Neutrophil (primary cell): ENCODE measurements at regions not wholly inside any gene's neighbourhood (a gene's known extent, or its start where the extent isn't known, plus 50 kb on each side); places are given as distances from the start of the nearest gene placed in this dataset.

Experiments
- H3K27ac ChIP-seq: fragments of 200-600 bp; sonication (generic); 2 replicates; pipeline ENCODE4 v1.5.1; 2016; ENCODE audit warnings: mild to moderate bottlenecking, moderate library complexity
- H3K27me3 ChIP-seq: fragments of 200-600 bp; sonication (generic); 2 replicates; pipeline ENCODE4 v1.6.0; 2016; ENCODE audit warnings: mild to moderate bottlenecking
- H3K36me3 ChIP-seq: fragments of 200-600 bp; sonication (generic); 2 replicates; pipeline ENCODE4 v1.5.1; 2017
- H3K4me1 ChIP-seq, 2 experiments: fragments of 200-600 bp in 1 of 2; sonication (generic) in 1 of 2; 1 replicate in 1 of 2; 2 replicates in 1 of 2; pipeline versions ENCODE4 v1.5.1 to v1.6.1; 2013 to 2016; ENCODE audit warnings: low read depth in 1 of 2, low read length in 1 of 2, mild to moderate bottlenecking in 1 of 2, moderate library complexity in 1 of 2; ENCODE audit not compliant: control insufficient read depth in 1 of 2, insufficient read depth in 1 of 2
- H3K4me3 ChIP-seq, 2 experiments: fragments of 200-600 bp in 1 of 2; sonication (generic) in 1 of 2; 1 replicate in 1 of 2; 2 replicates in 1 of 2; pipeline ENCODE4 v1.5.1; 2013 to 2016; ENCODE audit warnings: low read depth in 1 of 2, low read length in 1 of 2, mild to moderate bottlenecking in 1 of 2, moderate library complexity in 1 of 2
- H3K9me3 ChIP-seq: fragments of 200-600 bp; sonication (generic); 2 replicates; pipeline ENCODE4 v1.5.1; 2016
- CTCF ChIP-seq: fragments of 200-600 bp; sonication (generic); IDR thresholded peaks from 2 replicates; pipeline ENCODE4 v1.5.1; 2016; ENCODE audit warnings: antibody characterized with exemption

- Histone ChIP-seq H3K27me3 (no peaks in the 10 kb centered on the region), H3K4me3 (no peak overlapping the region), H3K36me3 (no peaks in the 10 kb centered on the region), H3K4me1 (no peaks in the 10 kb centered on the region), H3K27ac (no peak overlapping the region), H3K9me3 (no peaks in the 10 kb centered on the region)
- TF ChIP-seq CTCF, result no peak
These were observed 212.3 kb upstream of the PLXNA2 start for GRCh38 chr1:208456487-208456886.

GRCh38 chr1:208460823-208461222 is 216.6 kb upstream of the PLXNA2 start:
- TF ChIP-seq CTCF, result no peak
- Histone ChIP-seq H3K27ac (no peak overlapping the region), H3K9me3 (no peaks in the 10 kb centered on the region), H3K4me1 (no peaks in the 10 kb centered on the region), H3K36me3 (no peaks in the 10 kb centered on the region), H3K27me3 (no peaks in the 10 kb centered on the region), H3K4me3 (no peak overlapping the region)

GRCh38 chr1:208461680-208462079 is 217.5 kb upstream of the PLXNA2 start:
- TF ChIP-seq CTCF, result peak; percentile 16
- no peak overlapping the region for H3K27ac ChIP-seq
- H3K4me1 ChIP-seq, result no peaks in the 10 kb centered on the region
- no peaks in the 10 kb centered on the region for H3K9me3 ChIP-seq
- H3K36me3 ChIP-seq, result no peaks in the 10 kb centered on the region
- no peaks in the 10 kb centered on the region for H3K27me3 ChIP-seq
- H3K4me3 ChIP-seq, result no peak overlapping the region

- H3K4me3 ChIP-seq, result no peak overlapping the region
- H3K36me3 ChIP-seq, result no peaks in the 10 kb centered on the region
- H3K27ac ChIP-seq, result no peak overlapping the region
- no peaks in the 10 kb centered on the region for H3K27me3 ChIP-seq
- H3K4me1 ChIP-seq, result no peaks in the 10 kb centered on the region
- H3K9me3 ChIP-seq, result no peaks in the 10 kb centered on the region
- TF ChIP-seq CTCF, result no peak
These were observed 218.6 kb upstream of the PLXNA2 start for GRCh38 chr1:208462761-208463160.

- Histone ChIP-seq H3K27ac (no peak overlapping the region), H3K27me3 (no peaks in the 10 kb centered on the region), H3K36me3 (no peaks in the 10 kb centered on the region), H3K4me1 (no peaks in the 10 kb centered on the region), H3K9me3 (no peaks in the 10 kb centered on the region), H3K4me3 (no peak overlapping the region)
- no peak for TF ChIP-seq CTCF
These were observed 221.1 kb upstream of the PLXNA2 start for GRCh38 chr1:208465266-208465665.
